RPMI7951 (cell line): ENCODE measurements at regions not wholly inside any gene's neighbourhood (a gene's known extent, or its start where the extent isn't known, plus 50 kb on each side); places are given as distances from the start of the nearest gene placed in this dataset.

Experiments
- DNase-seq: peaks from one replicate; pipeline ENCODE4 v3.0.0-alpha.2; 2012; ENCODE audit warnings: low read depth

- DNase-seq, result no peak
Observed at GRCh38 chr1:170460001-170460400, 72.0 kb upstream of the GORAB start.

GRCh38 chr1:170460414-170461155 lies 71.4 kb upstream of the GORAB start:
- DNase-seq, result no peak

GRCh38 chr1:170461291-170461747 lies 70.6 kb upstream of the GORAB start:
- peak; percentile 91 for DNase-seq

- peak; percentile 99 for DNase-seq
Observed at GRCh38 chr1:170461762-170462384, 70.1 kb upstream of the GORAB start.

- no peak for DNase-seq
Observed at GRCh38 chr1:170470121-170470520, 61.8 kb upstream of the GORAB start.

- DNase-seq, result no peak
Observed at GRCh38 chr1:170471398-170472053, 60.4 kb upstream of the GORAB start.

- no peak for DNase-seq
Observed at GRCh38 chr1:170481000-170481399, 51.0 kb upstream of the GORAB start.
